Activated naive CD8-positive, alpha-beta T cell treated with anti-CD3 and anti-CD28 coated beads for 36 hours (primary cell): ENCODE measurements at regions not wholly inside any gene's neighbourhood (a gene's known extent, or its start where the extent isn't known, plus 50 kb on each side); places are given as distances from the start of the nearest gene placed in this dataset.

ENCODE experiments used
- DNase-seq: peaks from one replicate; pipeline ENCODE4 v3.0.0; 2021
- H3K27ac Mint-ChIP-seq: one replicate; pipeline ENCODE4 v1.8.0; 2022; ENCODE audit warnings: mild to moderate bottlenecking, moderate library complexity, mixed read lengths
- H3K27me3 Mint-ChIP-seq: one replicate; pipeline ENCODE4 v1.8.0; 2022; ENCODE audit warnings: mild to moderate bottlenecking, mixed read lengths
- H3K36me3 Mint-ChIP-seq: one replicate; pipeline ENCODE4 v1.8.0; 2021; ENCODE audit warnings: mild to moderate bottlenecking, mixed read lengths
- H3K4me1 Mint-ChIP-seq: one replicate; pipeline ENCODE4 v1.8.0; 2021; ENCODE audit warnings: mixed read lengths
- H3K4me3 Mint-ChIP-seq: one replicate; pipeline ENCODE4 v1.8.0; 2022; ENCODE audit warnings: mild to moderate bottlenecking, moderate library complexity, mixed read lengths
- H3K9me3 Mint-ChIP-seq: one replicate; pipeline ENCODE4 v1.8.0; 2022; ENCODE audit warnings: mixed read lengths

GRCh38 chr6:112713402-112713801 is 366.3 kb downstream of the RFPL4B start:
- H3K4me1 Mint-ChIP-seq = no peaks in the 10 kb centered on the region
- no peak overlapping the region for H3K4me3 Mint-ChIP-seq
- no peaks in the 10 kb centered on the region for H3K27me3 Mint-ChIP-seq
- no peak for DNase-seq
- no peak overlapping the region for H3K27ac Mint-ChIP-seq
- no peaks in the 10 kb centered on the region for H3K9me3 Mint-ChIP-seq
- H3K36me3 Mint-ChIP-seq = no peaks in the 10 kb centered on the region

- Mint-ChIP-seq H3K9me3 (no peaks in the 10 kb centered on the region), H3K4me3 (no peak overlapping the region), H3K27ac (no peak overlapping the region), H3K36me3 (no peaks in the 10 kb centered on the region), H3K4me1 (no peaks in the 10 kb centered on the region), H3K27me3 (no peaks in the 10 kb centered on the region)
- no peak for DNase-seq
These were observed 370.3 kb downstream of the RFPL4B start for GRCh38 chr6:112717401-112717800.

GRCh38 chr6:112717856-112718255 is 370.7 kb downstream of the RFPL4B start:
- Mint-ChIP-seq H3K36me3 (no peaks in the 10 kb centered on the region), H3K27ac (no peak overlapping the region), H3K4me3 (no peak overlapping the region), H3K9me3 (no peaks in the 10 kb centered on the region), H3K27me3 (no peaks in the 10 kb centered on the region), H3K4me1 (no peaks in the 10 kb centered on the region)
- no peak for DNase-seq

GRCh38 chr6:112725541-112726085 is 378.5 kb downstream of the RFPL4B start:
- H3K27me3 Mint-ChIP-seq = no peaks in the 10 kb centered on the region
- DNase-seq = no peak
- no peak overlapping the region for H3K4me3 Mint-ChIP-seq
- H3K27ac Mint-ChIP-seq = no peak overlapping the region
- H3K4me1 Mint-ChIP-seq = no peaks in the 10 kb centered on the region
- H3K9me3 Mint-ChIP-seq = no peaks in the 10 kb centered on the region
- no peaks in the 10 kb centered on the region for H3K36me3 Mint-ChIP-seq

- H3K4me1 Mint-ChIP-seq = no peaks in the 10 kb centered on the region
- no peak for DNase-seq
- H3K9me3 Mint-ChIP-seq = no peaks in the 10 kb centered on the region
- H3K27me3 Mint-ChIP-seq = no peaks in the 10 kb centered on the region
- no peak overlapping the region for H3K27ac Mint-ChIP-seq
- no peaks in the 10 kb centered on the region for H3K36me3 Mint-ChIP-seq
- H3K4me3 Mint-ChIP-seq = no peak overlapping the region
These were observed 388.0 kb downstream of the RFPL4B start for GRCh38 chr6:112735129-112735528.

GRCh38 chr6:112739766-112740165 is 392.6 kb downstream of the RFPL4B start:
- Mint-ChIP-seq H3K27ac (no peak overlapping the region), H3K4me3 (no peak overlapping the region), H3K27me3 (no peaks in the 10 kb centered on the region), H3K36me3 (no peaks in the 10 kb centered on the region), H3K9me3 (no peaks in the 10 kb centered on the region), H3K4me1 (no peaks in the 10 kb centered on the region)
- no peak for DNase-seq

- Mint-ChIP-seq H3K4me3 (no peak overlapping the region), H3K27ac (no peak overlapping the region), H3K9me3 (no peaks in the 10 kb centered on the region), H3K36me3 (no peaks in the 10 kb centered on the region), H3K27me3 (no peaks in the 10 kb centered on the region), H3K4me1 (no peaks in the 10 kb centered on the region)
- no peak for DNase-seq
These were observed 396.2 kb downstream of the RFPL4B start for GRCh38 chr6:112743323-112743722.

- Mint-ChIP-seq H3K4me3 (no peak overlapping the region), H3K9me3 (no peaks in the 10 kb centered on the region), H3K27ac (no peak overlapping the region), H3K4me1 (no peaks in the 10 kb centered on the region), H3K36me3 (no peaks in the 10 kb centered on the region), H3K27me3 (no peaks in the 10 kb centered on the region)
- no peak for DNase-seq
These were observed 397.7 kb downstream of the RFPL4B start for GRCh38 chr6:112744827-112745226.

- no peak for DNase-seq
- no peaks in the 10 kb centered on the region for H3K9me3 Mint-ChIP-seq
- no peaks in the 10 kb centered on the region for H3K4me1 Mint-ChIP-seq
- H3K4me3 Mint-ChIP-seq = no peak overlapping the region
- H3K27ac Mint-ChIP-seq = no peak overlapping the region
- no peaks in the 10 kb centered on the region for H3K36me3 Mint-ChIP-seq
- no peaks in the 10 kb centered on the region for H3K27me3 Mint-ChIP-seq
These were observed 398.6 kb downstream of the RFPL4B start for GRCh38 chr6:112745765-112746164.

- Mint-ChIP-seq H3K27me3 (no peaks in the 10 kb centered on the region), H3K36me3 (no peaks in the 10 kb centered on the region), H3K9me3 (peaks cover 2% of the 10 kb centered on the region), H3K4me1 (no peaks in the 10 kb centered on the region), H3K4me3 (no peak overlapping the region), H3K27ac (no peak overlapping the region)
- DNase-seq = no peak
These were observed 402.5 kb downstream of the RFPL4B start for GRCh38 chr6:112749673-112750072.

GRCh38 chr6:112752305-112752704 is 405.2 kb downstream of the RFPL4B start:
- H3K4me1 Mint-ChIP-seq = no peaks in the 10 kb centered on the region
- H3K9me3 Mint-ChIP-seq = peaks cover 4% of the 10 kb centered on the region
- H3K4me3 Mint-ChIP-seq = no peak overlapping the region
- DNase-seq = no peak
- H3K27ac Mint-ChIP-seq = no peak overlapping the region
- H3K36me3 Mint-ChIP-seq = no peaks in the 10 kb centered on the region
- H3K27me3 Mint-ChIP-seq = no peaks in the 10 kb centered on the region

GRCh38 chr6:112752791-112753190 is 405.7 kb downstream of the RFPL4B start:
- H3K4me3 Mint-ChIP-seq = no peak overlapping the region
- H3K36me3 Mint-ChIP-seq = no peaks in the 10 kb centered on the region
- H3K27ac Mint-ChIP-seq = no peak overlapping the region
- no peaks in the 10 kb centered on the region for H3K27me3 Mint-ChIP-seq
- peaks cover 4% of the 10 kb centered on the region for H3K9me3 Mint-ChIP-seq
- no peaks in the 10 kb centered on the region for H3K4me1 Mint-ChIP-seq
- DNase-seq = no peak

- Mint-ChIP-seq H3K27ac (no peak overlapping the region), H3K9me3 (peaks cover 2% of the 10 kb centered on the region), H3K4me3 (no peak overlapping the region), H3K27me3 (no peaks in the 10 kb centered on the region), H3K36me3 (no peaks in the 10 kb centered on the region), H3K4me1 (no peaks in the 10 kb centered on the region)
- DNase-seq = no peak
These were observed 413.7 kb downstream of the RFPL4B start for GRCh38 chr6:112760831-112761230.

- Mint-ChIP-seq H3K9me3 (no peaks in the 10 kb centered on the region), H3K27ac (no peak overlapping the region), H3K4me1 (no peaks in the 10 kb centered on the region), H3K36me3 (no peaks in the 10 kb centered on the region), H3K27me3 (no peaks in the 10 kb centered on the region), H3K4me3 (no peak overlapping the region)
- DNase-seq = no peak
These were observed 414.6 kb downstream of the RFPL4B start for GRCh38 chr6:112761740-112762139.

- no peak overlapping the region for H3K4me3 Mint-ChIP-seq
These were observed 417.2 kb downstream of the RFPL4B start for GRCh38 chr6:112764377-112764776.

GRCh38 chr6:112770308-112770707 is 423.2 kb downstream of the RFPL4B start:
- Mint-ChIP-seq H3K36me3 (no peaks in the 10 kb centered on the region), H3K4me3 (no peak overlapping the region), H3K9me3 (peaks cover 13% of the 10 kb centered on the region), H3K4me1 (no peaks in the 10 kb centered on the region), H3K27ac (no peak overlapping the region), H3K27me3 (no peaks in the 10 kb centered on the region)
- DNase-seq = no peak

More at GRCh38 chr6:112764377-112764776, 417.2 kb downstream of the RFPL4B start:
- peaks cover 10% of the 10 kb centered on the region for H3K9me3 Mint-ChIP-seq
- no peak for DNase-seq
- no peaks in the 10 kb centered on the region for H3K4me1 Mint-ChIP-seq
- H3K27me3 Mint-ChIP-seq = no peaks in the 10 kb centered on the region
- H3K36me3 Mint-ChIP-seq = no peaks in the 10 kb centered on the region
- no peak overlapping the region for H3K27ac Mint-ChIP-seq

- H3K27ac Mint-ChIP-seq = no peak overlapping the region
- H3K36me3 Mint-ChIP-seq = no peaks in the 10 kb centered on the region
- no peaks in the 10 kb centered on the region for H3K27me3 Mint-ChIP-seq
- peaks cover 8% of the 10 kb centered on the region for H3K9me3 Mint-ChIP-seq
- no peak for DNase-seq
- H3K4me1 Mint-ChIP-seq = no peaks in the 10 kb centered on the region
- H3K4me3 Mint-ChIP-seq = no peak overlapping the region
These were observed 426.1 kb downstream of the RFPL4B start for GRCh38 chr6:112773187-112773586.
